ENCODE measurements at regions not wholly inside any gene's neighbourhood (a gene's known extent, or its start where the extent isn't known, plus 50 kb on each side); places are given as distances from the start of the nearest gene placed in this dataset.

DNA sequence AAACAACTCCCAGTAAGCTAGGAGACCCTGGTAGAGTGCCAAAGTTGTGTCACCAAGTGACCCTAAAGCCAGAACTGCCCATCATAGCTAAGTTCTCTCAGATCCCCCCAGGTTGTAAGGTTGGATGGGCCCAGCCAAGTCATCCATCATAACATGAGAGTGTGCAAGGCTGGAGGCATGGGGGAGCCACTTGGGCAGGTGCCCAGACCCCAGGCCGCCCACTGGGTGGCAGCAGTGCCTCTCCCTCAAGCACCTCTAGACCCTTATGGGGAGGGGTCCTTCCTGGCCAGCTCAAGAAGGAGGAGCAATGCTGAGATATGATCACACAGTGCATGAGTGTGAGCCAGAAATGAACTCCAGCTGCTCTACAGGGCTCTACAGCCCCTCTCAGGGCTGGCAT, 154.5 kb downstream of the MYLK4 start:
- WGBS (ENCODE audit: low lambda C conversion rate, missing lambda C conversion rate), result 54% methylated on average over 1 of the region's 1 CpG
- H2AFZ ChIP-seq, result no peak overlapping the region

DNA sequence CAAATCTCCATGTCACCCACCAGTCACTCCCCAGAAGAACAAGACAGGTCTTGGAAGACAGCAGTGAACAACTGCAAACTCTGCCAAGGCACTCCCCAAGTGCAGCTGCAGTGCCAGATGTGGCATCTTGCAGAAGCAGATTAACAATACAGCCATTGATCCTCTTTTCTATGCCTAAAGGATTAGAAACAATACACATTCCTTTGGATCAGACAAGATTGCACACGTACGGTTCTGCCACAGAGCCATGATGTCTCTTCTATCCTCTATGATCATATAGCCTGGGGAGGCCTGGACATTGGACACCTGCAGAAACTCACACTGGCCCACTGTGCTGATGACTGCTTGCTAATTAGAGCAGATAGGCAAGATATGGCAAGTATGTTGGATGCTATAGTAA, 155.9 kb downstream of the MYLK4 start:
- Histone ChIP-seq H3K4me1 (ENCODE audit: insufficient read depth) (peaks cover 5% of the 10 kb centered on the region), H3K79me2 (no peaks in the 10 kb centered on the region), H3K27ac (no peak overlapping the region), H3K27me3 (no peaks in the 10 kb centered on the region), H3K9me2 (replicated peaks; ENCODE audit: insufficient read depth) (no peaks in the 10 kb centered on the region), H2AFZ (no peak overlapping the region), H3K9me3 (ENCODE audit: low read depth) (no peaks in the 10 kb centered on the region), H3K4me2 (no peak overlapping the region), H4K20me1 (ENCODE audit: insufficient read depth, poor library complexity, severe bottlenecking) (no peaks in the 10 kb centered on the region), H3K36me3 (replicated peaks; ENCODE audit: insufficient read depth, low read depth) (no peaks in the 10 kb centered on the region), H3K4me3 (no peak overlapping the region)
- TF ChIP-seq EZH2 (IDR thresholded peaks at IDR 0.05; ENCODE audit: borderline replicate concordance), result no peak
- TF ChIP-seq EZH2phosphoT487 (IDR thresholded peaks at IDR 0.05; ENCODE audit: low read depth, severe bottlenecking, unreplicated experiment), result no peak
- TF ChIP-seq, protein P1, sequence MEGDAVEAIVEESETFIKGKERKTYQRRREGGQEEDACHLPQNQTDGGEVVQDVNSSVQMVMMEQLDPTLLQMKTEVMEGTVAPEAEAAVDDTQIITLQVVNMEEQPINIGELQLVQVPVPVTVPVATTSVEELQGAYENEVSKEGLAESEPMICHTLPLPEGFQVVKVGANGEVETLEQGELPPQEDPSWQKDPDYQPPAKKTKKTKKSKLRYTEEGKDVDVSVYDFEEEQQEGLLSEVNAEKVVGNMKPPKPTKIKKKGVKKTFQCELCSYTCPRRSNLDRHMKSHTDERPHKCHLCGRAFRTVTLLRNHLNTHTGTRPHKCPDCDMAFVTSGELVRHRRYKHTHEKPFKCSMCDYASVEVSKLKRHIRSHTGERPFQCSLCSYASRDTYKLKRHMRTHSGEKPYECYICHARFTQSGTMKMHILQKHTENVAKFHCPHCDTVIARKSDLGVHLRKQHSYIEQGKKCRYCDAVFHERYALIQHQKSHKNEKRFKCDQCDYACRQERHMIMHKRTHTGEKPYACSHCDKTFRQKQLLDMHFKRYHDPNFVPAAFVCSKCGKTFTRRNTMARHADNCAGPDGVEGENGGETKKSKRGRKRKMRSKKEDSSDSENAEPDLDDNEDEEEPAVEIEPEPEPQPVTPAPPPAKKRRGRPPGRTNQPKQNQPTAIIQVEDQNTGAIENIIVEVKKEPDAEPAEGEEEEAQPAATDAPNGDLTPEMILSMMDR (IDR thresholded peaks at IDR 0.05; ENCODE audit: poor library complexity), result no peak
- WGBS (ENCODE audit: low lambda C conversion rate, missing lambda C conversion rate), result 81% methylated on average over 2 of the region's 2 CpGs
- DNase-seq (ENCODE audit: low spot score), result no peak

More for the DNA sequence above, 154.5 kb downstream of the MYLK4 start:
- Histone ChIP-seq H3K27me3 (no peaks in the 10 kb centered on the region), H4K20me1 (ENCODE audit: insufficient read depth, poor library complexity, severe bottlenecking) (no peaks in the 10 kb centered on the region), H3K79me2 (no peaks in the 10 kb centered on the region), H3K4me2 (no peak overlapping the region), H3K9me3 (ENCODE audit: low read depth) (no peaks in the 10 kb centered on the region), H3K27ac (no peak overlapping the region), H3K36me3 (replicated peaks; ENCODE audit: insufficient read depth, low read depth) (no peaks in the 10 kb centered on the region), H3K9me2 (replicated peaks; ENCODE audit: insufficient read depth) (no peaks in the 10 kb centered on the region), H3K4me3 (no peak overlapping the region), H3K4me1 (ENCODE audit: insufficient read depth) (no peaks in the 10 kb centered on the region)
- TF ChIP-seq EZH2 (IDR thresholded peaks at IDR 0.05; ENCODE audit: borderline replicate concordance) (no peak), EZH2phosphoT487 (IDR thresholded peaks at IDR 0.05; ENCODE audit: low read depth, severe bottlenecking, unreplicated experiment) (no peak)
- TF ChIP-seq, protein P1 (IDR thresholded peaks at IDR 0.05; ENCODE audit: poor library complexity), result no peak
- no peak for DNase-seq (ENCODE audit: low spot score)

DNA sequence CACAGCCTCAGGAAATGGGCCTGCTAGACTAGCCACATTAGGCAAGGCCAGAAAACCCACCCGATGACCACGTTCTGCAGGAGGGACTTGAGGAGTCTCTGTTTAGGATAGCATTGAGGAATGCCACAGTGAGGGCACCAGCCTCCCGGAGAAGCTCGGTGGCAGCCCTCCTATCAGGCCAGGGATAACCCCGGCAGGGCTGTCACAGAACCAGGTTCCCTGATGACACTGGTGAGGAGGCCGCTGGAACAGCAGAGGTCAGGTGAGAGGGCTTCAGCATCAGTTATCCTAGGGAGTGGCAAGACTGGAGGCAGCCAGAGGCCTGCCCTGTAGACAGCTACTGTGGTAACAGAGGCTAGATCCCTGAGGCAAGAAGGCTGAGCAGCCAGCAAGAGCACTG, 157.6 kb downstream of the MYLK4 start:
- Histone ChIP-seq H3K9me3 (ENCODE audit: low read depth) (no peaks in the 10 kb centered on the region), H3K36me3 (replicated peaks; ENCODE audit: insufficient read depth, low read depth) (no peaks in the 10 kb centered on the region), H3K79me2 (no peaks in the 10 kb centered on the region), H2AFZ (no peak overlapping the region), H3K9me2 (replicated peaks; ENCODE audit: insufficient read depth) (no peaks in the 10 kb centered on the region), H3K4me2 (no peak overlapping the region), H3K27me3 (no peaks in the 10 kb centered on the region), H4K20me1 (ENCODE audit: insufficient read depth, poor library complexity, severe bottlenecking) (no peaks in the 10 kb centered on the region), H3K27ac (no peak overlapping the region), H3K4me1 (ENCODE audit: insufficient read depth) (peaks cover 11% of the 10 kb centered on the region), H3K4me3 (no peak overlapping the region)
- 98% methylated on average over 6 of the region's 6 CpGs for WGBS (ENCODE audit: low lambda C conversion rate, missing lambda C conversion rate)
- TF ChIP-seq, protein P1 (IDR thresholded peaks at IDR 0.05; ENCODE audit: poor library complexity), result no peak
- TF ChIP-seq EZH2 (IDR thresholded peaks at IDR 0.05; ENCODE audit: borderline replicate concordance), result no peak
- no peak for TF ChIP-seq EZH2phosphoT487 (IDR thresholded peaks at IDR 0.05; ENCODE audit: low read depth, severe bottlenecking, unreplicated experiment)
- DNase-seq (ENCODE audit: low spot score), result no peak

DNA sequence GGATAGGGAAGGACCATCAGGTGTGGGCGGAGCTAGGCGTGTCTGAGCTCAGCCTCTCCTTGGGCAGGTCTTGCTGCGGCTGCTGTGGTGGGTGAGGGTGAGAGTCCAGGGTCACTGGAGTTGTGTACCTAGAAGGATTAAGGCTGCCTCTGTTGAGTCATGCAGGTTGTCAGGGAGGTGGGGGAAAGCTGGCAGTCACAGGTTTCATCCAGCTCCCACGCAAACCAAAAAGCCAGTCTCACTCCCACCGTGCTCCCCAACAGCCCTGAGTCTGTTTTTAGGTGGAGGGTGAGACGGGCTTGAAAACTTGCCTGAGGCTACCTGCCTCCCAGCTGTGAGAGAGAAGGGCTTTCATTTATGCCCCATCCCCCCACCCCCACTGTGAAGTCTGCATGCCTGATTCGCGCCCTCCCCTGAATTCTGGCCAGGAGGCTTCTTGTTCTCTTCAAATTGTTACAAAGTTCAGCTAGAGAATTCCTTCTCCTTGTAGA, 161.5 kb downstream of the MYLK4 start:
- H3K79me2 ChIP-seq, result no peaks in the 10 kb centered on the region
- H3K27me3 ChIP-seq, result no peaks in the 10 kb centered on the region
- DNase-seq (ENCODE audit: low spot score), result peak; percentile 81
- WGBS (ENCODE audit: low lambda C conversion rate, missing lambda C conversion rate), result 65% methylated on average over 8 of the region's 8 CpGs
- H3K27ac ChIP-seq, result peak overlapping the region; percentile 94
- H3K9me3 ChIP-seq (ENCODE audit: low read depth), result no peaks in the 10 kb centered on the region
- no peak overlapping the region for H3K4me3 ChIP-seq
- no peak overlapping the region for H2AFZ ChIP-seq
- H3K4me2 ChIP-seq, result peak overlapping the region; percentile 39
- no peaks in the 10 kb centered on the region for H4K20me1 ChIP-seq (ENCODE audit: insufficient read depth, poor library complexity, severe bottlenecking)
- no peaks in the 10 kb centered on the region for H3K9me2 ChIP-seq (replicated peaks; ENCODE audit: insufficient read depth)
- peaks cover 11% of the 10 kb centered on the region for H3K4me1 ChIP-seq (ENCODE audit: insufficient read depth)
- no peaks in the 10 kb centered on the region for H3K36me3 ChIP-seq (replicated peaks; ENCODE audit: insufficient read depth, low read depth)
- no peak for TF ChIP-seq EZH2phosphoT487 (IDR thresholded peaks at IDR 0.05; ENCODE audit: low read depth, severe bottlenecking, unreplicated experiment)
- no peak for TF ChIP-seq EZH2 (IDR thresholded peaks at IDR 0.05; ENCODE audit: borderline replicate concordance)
- TF ChIP-seq, protein P1 (IDR thresholded peaks at IDR 0.05; ENCODE audit: poor library complexity), result no peak

Data from hepatocyte (in vitro differentiated cells).